IPS-NIHi7 (cell line): ENCODE measurements at regions not wholly inside any gene's neighbourhood (a gene's known extent, or its start where the extent isn't known, plus 50 kb on each side); places are given as distances from the start of the nearest gene placed in this dataset.

Source experiments
- DNase-seq: peaks from one replicate; pipeline ENCODE4 v3.0.0; 2012; ENCODE audit warnings: mixed read lengths; ENCODE audit errors: extremely low spot score

GRCh38 chrX:9147726-9148125 lies 113.8 kb upstream of the FAM9B start:
- DNase-seq = peak; percentile 39

GRCh38 chrX:9148615-9149399 lies 114.9 kb upstream of the FAM9B start:
- DNase-seq = peak; percentile 63

DNA sequence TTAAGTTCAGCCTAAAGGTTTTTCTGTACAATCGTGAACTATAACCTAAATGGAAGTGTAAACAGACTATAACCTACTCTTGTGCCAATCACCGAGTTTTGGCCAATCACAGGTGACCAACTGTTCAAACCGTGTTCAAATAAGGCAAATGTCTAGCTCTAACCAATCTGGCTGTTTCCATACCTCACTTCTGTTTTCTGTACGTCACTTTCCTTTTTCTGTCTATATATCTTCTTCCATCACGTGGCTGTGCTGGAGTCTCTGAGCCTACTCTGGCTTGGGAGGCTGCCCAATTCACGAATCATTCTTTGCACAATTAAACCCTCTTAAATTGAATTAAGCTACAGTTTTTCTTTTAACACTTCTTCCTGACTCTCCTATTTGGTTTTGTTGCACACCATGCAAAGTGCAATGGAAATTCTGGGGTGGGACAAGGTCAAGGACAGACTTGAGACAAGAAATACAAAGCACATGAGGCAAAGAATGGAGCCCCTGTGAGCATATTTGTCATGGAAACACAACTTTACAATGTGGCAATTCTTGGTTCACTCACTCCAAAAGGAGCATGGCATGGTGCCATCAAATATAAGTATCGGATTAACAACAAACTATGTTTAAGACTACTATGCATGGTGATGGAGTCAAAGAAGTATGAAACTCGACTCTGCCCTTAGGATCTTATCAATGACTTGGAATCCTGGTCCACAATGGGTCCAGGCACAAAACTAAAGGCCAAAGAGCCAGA lies 115.7 kb upstream of the FAM9B start:
- DNase-seq = no peak

DNA sequence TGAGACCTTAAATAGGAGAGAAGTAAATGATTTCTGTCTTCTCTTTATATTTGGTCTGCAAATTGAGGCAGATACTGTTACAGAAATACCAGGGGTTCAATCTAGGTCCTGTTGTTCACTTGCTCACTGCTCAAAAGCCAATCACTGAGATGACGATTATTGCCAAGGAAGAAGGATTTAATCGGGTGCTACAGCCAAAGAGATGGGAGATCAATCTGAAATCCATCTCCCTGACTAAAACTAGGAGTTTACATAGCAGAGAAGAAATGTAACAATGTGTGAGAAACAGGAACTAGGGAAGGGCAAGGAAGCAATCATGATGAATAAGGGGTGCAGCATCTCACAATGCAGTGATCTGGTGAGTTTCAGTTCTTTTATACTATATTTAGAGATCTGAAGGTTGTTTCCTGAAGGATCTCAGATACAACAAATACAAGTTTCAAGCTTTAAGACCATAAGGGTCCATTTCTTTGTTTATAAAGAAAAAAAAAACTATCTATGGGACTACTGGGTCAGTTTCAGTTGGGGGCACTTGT lies 117.9 kb upstream of the FAM9B start:
- no peak for DNase-seq

- DNase-seq = no peak
Observed at GRCh38 chrX:9153300-9153699, 119.4 kb upstream of the FAM9B start.

DNA sequence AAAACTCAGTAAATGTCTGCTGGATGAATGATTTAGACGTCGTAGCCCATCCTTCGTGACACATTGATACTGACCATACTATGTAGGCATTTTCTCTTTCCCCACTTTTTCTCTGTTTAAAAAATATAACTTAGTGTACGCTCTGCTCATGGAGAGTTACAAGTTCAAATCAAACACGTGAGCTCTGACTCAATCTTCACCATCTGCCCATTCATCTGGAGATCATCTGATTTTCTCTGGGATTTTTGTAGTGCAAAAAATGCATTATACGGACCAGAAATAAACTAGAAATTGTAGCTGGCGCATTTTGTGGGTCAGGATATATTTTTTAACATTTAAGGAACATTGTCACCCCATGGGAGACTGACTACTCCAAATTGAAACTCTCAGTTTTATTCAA lies 124.7 kb upstream of the FAM9B start:
- no peak for DNase-seq

DNA sequence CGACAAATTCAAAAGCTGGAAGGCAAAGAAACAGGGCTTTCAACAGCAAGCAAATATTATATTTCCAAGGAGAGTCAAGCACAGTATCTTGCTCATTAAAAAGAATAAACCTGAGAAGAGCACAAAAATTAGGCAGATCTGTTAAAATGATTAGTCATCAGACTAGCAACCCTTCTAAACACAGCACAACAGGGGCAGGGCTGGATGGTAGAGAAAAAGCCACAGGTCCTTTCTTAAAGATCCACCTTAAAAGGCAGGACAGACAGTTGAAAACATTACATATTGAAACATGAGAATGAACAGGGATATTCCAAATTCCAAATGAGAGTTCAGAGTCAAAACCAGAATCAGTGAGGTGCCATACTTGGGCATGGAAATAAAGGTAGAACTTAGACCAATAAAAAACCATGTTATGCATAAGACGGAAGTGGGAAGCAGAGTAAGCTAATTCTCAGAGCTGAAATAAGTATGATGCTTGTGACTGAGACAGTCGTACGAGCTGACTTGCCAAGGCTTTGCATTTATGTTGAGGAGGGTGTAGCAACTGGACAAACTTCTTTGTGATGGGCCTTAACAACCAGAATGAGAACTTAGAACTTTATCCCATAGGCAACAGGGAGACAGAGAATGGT lies 126.9 kb upstream of the FAM9B start:
- no peak for DNase-seq

GRCh38 chrX:9162698-9163097 lies 128.8 kb upstream of the FAM9B start:
- DNase-seq = no peak

GRCh38 chrX:9163214-9163709 lies 129.3 kb upstream of the FAM9B start:
- DNase-seq = no peak

GRCh38 chrX:9164086-9164485 lies 130.2 kb upstream of the FAM9B start:
- no peak for DNase-seq

DNA sequence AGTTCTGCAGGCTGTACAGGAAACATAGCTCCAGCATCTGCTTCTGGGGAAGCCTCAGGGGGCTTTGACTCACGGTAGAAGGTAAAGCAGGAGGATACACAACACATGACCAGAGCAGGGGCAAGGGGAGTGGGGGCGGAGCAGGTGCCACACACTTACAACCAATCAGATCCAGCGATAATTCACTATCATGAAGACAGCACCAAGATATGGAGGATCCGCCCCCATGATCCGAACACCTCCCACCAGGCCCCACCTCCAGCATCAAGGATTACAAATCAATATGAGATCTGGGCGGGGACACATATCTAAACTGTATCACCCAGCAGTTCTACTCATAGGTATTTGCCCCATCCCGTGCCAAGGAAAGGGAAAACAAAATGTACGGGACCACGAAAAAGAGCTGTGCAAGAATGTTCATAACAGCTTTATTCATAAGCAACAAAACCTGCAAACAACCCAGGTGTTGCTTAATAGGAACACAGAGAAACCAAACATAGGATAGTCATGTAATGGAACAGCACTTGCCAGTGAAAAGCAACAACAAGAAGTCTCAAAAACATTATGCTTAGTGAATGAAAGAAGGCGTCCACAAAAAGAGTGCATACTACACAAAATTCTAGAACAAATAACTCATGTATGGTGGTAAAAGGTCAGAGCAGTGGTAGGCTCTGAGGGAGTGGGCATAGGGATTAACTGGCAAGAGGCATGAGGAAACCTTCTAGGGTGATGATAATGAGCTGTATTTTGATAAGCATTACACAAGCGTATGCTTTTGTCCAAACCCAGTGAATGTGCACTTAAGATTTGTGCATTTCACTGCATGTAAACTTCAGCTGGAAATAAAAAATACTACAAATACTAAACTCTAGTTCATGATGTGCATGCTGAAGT lies 130.9 kb upstream of the FAM9B start:
- DNase-seq = no peak

DNA sequence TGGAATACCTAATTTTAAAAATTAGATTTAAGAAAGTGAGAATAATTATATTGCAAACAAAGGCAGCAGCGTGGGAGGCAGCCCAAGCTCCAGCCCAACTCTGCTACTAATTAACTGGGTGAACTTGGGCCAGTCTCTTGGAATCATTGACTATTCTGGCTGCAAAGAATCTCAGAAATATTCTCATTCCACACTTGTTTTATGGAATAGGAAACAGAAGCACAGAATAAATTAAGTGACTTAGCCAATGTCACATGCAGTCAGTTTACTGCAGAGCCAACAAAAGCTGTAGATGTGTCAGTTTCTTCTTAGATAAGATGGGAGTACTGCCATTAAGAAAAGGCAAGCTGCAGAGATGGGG lies 132.6 kb upstream of the FAM9B start:
- DNase-seq = no peak

DNA sequence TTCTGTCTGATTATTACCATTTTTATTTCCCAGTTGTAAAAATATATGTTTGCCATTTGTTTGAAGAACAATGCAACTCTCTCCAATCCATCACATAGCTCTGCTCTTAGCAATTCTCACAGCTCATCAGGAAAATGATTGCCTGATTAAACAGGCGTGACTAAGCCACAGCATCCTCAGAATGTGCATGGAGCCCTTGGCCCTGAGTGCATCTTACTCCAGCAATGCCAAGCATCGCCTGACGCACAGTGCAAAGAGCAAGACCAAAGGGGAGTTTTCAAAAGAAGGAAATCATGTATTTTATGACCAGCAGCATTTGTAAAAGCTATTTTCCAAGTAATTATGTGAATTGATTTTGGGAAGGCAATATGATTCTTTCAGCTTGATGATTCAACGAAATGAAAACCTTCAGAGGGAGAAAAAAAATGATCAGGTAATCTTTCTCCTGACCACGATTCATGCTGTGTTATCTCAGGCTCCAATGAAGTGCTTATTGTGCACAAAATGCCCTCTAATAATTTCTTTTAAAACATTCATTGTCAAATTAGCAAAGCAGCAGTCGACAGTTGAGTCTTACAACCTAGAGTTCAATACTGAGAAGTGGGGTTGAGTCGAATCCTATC lies 138.0 kb upstream of the FAM9B start:
- no peak for DNase-seq

DNA sequence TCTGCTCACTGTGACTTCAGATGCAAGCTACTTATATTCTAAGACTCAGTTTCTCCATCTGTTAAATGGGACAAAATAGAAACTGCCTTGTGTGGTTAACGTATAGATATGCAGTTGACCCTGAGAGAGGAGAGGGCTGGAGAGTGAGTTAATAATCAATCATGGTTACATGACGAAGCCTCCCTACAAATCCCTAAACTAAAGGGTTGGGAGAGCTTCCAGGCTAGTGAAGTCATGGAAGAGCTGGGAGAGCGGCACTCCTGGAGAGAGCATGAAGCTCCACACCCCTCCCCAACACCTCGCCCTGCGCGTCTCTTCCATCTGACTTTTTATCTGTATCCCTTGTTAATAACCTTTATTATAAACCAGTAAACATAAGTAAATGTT lies 138.5 kb upstream of the FAM9B start:
- no peak for DNase-seq

GRCh38 chrX:9180623-9181022 lies 146.7 kb upstream of the FAM9B start:
- DNase-seq = peak; percentile 51

- DNase-seq = no peak
Observed at GRCh38 chrX:9182041-9182440, 148.1 kb upstream of the FAM9B start.

DNA sequence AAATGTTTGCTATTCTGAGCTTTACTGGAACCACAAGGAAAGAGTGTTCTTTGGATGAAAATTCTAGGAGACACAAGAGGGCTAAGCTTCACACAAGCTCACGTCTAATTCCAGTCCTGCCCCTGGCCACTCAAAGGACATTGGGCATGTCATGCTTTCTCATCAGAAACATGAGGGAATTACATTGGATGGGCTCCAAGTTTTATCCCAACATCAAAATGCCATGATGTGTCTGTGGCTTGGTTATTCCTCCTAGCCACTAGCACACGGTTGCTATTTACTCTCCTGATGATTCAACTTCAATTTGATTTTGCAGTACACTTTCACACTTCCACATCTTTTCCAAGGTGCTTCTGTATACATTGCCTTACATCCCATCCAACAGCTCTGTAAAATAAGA lies 149.6 kb upstream of the FAM9B start:
- no peak for DNase-seq

DNA sequence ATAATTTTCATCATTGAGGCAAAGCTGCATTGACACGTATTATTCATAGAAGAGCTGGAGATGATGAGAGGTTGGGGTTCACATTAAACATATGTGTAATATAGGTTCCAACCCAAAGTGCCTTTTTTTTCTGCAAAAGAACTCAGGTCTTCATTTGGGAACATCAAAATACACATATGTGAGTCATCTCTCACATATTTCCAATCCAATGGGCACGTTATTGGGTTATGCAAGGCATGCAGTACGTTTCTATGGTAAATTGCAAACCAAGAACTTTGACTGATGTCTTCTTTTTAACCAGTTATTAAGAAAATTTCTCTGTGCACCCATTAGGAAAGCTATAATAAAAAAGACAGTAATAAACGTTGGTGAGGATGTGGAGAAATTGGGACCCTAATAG lies 150.3 kb upstream of the FAM9B start:
- DNase-seq = no peak

- no peak for DNase-seq
Observed at GRCh38 chrX:9188117-9188516, 154.2 kb upstream of the FAM9B start.

DNA sequence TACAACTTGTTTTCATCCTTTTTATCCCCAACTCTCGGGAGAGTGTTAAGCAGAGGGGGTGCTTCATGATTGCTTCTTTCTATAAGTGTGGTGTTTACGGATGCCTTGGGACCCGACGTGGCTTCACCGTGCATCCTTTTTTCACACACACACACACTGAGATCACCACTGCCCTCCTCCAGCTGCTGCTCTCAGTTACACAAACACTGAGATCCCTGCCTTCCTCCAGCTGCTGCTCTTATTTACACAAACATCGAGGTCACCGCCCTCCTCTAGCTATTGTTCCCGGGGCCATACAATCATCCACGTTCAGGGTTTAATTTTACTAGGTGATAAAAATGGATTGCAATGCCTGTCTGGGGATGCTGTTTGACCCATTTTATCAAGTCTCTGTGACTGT lies 155.4 kb upstream of the FAM9B start:
- no peak for DNase-seq

- no peak for DNase-seq
Observed at GRCh38 chrX:9191392-9191791, 157.5 kb upstream of the FAM9B start.
